Esophagus mucosa (tissue), 1 donor: ENCODE measurements at regions not wholly inside any gene's neighbourhood (a gene's known extent, or its start where the extent isn't known, plus 50 kb on each side); places are given as distances from the start of the nearest gene placed in this dataset.
"Not testable (repeated sequence)": the region's sequence is repeated elsewhere in the genome, so short reads cannot be mapped to it uniquely, and the experiment has no call there.

Experiments used
- ATAC-seq: fragments of 200-7000 bp; cut with Tn5 transposase; one replicate; pipeline ENCODE4 v1.9.1; 2020
- donor health status: DM: yes; HTN: yes; CAD: no.

DNA sequence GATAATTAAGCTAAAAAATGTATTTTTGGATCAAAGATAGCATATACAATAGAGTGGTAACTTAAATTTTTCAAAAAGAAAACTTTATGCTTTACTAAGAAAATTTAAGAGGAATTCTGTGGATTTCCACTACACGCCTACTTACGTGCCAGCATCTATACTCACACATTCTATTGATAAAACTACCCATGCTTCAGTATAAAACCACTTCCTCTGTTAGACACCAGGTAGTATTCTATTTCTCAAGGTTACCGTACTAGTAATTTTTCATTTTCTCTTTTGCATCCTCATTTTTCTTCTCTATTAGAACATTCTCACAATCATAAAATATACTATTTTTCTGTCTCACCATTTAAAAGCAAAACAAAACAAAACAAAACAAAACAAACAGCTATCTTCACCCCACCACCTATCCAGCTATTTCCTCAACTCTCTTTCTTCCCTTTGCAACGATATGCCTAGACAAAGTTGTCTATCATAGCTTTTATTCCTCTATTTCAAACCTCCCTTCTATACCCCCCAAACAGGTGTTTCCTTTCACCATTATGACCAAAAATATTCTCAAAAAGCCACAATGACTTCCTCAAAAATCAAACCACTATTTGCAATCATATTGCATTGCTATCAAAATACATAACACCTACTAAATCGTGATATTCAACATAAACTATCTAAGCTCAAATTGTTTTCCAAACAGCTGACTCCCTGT is 1652.0 kb downstream of the MRPL39 start:
- ATAC-seq, result no peak

DNA sequence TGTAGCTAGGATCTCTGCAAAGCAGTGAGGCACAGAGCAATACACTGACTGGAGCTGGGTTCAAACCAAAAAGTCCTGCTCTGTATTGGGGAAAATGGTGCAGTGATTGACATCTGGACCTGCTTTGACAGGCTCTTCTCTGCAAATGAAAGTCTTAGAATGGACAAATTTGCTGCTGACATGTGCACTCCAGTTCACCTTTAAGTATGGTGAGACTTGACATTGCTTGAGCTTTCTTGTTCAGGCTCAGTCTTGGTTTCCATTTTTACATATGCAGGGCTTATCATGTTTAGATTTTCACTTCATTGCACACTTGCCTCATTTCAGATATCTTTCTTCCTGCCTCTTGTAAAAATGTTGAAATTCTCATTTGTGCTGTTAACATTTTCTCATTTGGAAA is 1655.0 kb downstream of the MRPL39 start:
- ATAC-seq, result no peak

DNA sequence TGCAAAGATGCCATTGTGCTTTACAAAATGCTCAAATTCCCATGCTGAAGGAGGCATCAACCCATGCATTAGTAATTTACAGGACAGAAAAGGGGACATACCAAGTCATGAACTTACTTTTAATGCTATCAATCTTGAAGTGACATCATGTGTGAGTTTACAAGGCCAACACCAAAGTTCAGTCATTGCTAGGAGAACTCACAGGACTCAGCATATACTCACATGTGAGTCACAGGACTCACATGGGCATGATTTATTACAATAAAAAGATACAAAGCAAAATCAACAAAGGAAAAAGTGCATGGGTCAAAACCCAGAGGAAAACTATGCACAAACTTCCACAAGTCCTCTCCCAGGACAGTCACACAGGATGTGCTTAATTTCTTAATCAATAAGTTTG is 1656.0 kb downstream of the MRPL39 start:
- no peak for ATAC-seq

DNA sequence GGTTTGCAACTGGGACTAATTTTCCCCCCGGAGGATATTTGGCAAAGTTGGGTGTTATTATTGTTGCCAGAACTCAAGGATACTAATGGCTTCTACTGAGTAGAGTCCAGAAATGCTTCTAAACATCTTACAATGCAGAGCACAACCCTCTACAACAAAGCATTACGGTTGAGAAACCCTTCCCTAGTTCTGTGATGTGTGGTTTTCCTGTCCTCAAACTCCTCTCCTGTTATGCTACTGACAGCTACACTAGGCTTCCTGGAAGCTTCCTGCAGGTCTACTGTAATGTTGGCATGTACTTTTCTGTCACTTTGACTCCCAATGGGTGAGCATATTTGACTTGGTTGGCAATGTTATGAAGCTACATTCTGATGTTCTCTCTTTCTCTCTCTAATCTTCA is 1656.9 kb downstream of the MRPL39 start:
- no peak for ATAC-seq

DNA sequence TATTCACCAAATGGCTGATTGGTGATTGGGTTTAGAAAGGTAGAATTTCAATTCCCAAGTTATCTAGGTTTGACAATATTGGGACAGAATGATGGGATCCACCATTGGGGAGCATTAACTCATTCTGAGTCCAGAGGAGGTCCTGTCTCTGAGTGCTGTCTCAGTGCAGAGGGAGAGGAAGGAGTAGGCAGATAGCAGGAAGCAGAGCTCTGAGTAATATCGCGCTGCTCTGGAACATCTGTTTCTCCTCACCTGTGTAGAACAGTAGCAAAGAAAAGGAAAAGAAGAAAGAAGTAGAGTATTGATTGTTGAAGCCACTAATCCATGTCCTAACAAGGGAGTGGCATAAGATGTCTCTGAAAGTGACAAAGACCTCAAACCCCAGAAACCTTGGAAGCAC is 1657.8 kb downstream of the MRPL39 start:
- no peak for ATAC-seq

DNA sequence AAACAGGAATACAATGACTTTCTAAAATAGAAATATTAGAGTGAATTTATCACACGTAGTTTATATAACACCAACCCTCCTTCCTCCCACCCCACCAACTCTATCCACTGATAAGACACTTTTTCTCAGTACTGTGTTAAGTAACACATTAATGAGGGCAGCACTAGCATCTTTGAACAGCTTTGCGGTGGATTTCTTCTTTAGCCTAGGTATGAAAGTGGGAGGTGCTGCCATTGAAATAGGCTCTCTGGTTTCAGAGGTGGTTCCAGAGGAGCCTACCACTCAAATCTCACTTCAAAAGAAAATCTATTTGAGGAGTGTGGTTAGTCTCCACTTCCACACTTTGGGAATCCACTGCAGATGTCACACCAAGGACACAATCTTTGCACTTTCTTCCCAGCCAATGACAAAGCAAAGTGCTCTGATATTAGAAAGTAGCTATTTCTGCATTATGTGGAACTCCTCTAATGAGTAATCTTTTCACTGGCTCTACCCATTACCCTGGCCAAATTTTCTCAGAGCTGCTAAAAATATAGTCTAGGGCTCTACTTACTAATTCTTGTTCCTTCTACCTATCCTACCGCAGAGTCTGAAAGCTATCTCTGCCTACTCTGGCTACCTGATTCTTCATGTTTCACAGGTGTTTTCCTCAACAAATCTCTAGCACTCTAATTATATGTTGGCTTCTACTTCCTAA is 1667.8 kb downstream of the MRPL39 start:
- no peak for ATAC-seq

DNA sequence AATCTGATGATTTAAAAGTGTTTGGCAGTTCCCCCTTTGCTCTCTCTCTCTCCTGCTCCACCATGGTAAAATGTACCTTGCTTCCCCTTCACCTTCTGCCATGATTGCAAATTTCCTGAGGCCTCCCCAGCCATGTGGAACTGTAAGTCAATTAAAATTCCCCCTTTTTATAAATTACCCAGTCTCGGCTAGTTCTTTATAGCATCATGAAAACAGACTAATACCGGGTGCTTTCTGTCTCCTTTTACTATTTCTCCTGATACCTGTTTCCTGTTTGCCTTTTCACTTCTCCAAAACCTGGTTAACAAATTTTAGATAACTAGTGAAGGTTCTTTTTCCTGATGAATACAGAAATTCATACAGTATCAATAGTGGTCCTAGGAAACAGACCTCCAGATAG is 1670.3 kb downstream of the MRPL39 start:
- ATAC-seq, result no peak

DNA sequence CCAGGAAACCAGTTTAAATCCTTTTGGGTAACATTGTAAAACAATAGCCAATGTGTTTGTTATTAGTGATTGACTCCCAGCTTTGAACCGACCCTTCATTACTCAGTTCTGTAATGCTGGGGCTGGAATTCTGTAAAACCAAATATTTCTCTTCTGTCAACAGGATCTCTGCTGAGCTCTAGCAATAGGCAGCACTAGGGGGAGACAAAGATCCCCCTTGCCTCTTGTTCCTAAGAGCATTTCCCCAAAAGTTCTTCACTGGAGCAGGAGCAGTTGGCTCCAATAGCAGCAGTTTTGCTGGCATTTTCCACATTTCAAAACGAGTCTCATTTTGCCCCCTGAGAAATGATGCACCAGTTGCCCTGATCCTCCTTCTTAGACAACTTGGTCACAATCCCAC is 1671.1 kb downstream of the MRPL39 start:
- no peak for ATAC-seq

DNA sequence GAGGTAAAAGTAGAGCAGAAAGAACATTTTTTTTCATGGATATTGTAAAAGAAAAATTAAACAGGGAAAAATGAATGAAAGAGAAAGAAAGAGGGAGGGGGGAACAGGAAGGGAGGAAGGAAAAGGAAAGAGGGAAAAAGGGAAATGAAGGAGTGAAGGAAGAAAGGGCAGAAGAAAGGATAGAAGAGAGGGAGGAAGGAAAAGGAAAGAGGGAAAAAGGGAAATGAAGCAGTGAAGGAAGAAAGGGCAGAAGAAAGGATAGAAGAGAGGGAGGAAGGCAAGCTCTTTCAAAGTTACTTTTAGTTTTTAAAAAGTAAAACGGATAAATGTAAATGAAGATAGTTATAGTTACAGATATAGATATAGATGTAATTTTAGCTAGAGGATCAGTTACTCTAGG is 1676.7 kb downstream of the MRPL39 start:
- no peak for ATAC-seq

DNA sequence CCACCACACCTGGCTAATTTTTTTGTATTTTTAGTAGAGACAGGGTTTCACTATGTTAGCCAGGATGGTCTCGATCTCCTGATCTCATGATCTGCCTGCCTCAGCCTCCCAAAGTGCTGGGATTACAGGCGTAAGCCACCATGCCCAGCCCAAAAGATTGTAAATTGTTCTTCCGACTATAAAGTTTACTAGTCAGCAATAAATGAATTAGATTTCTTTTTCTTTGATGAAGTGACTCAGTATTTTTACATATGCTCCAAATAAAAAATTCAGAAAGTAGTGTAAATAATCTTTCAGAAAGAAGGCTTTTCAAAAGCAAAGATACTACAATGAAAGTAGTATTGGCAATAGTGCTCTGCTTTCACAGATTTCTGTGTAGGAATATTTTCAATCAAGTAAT is 1680.9 kb downstream of the MRPL39 start:
- not testable (repeated sequence) for ATAC-seq

DNA sequence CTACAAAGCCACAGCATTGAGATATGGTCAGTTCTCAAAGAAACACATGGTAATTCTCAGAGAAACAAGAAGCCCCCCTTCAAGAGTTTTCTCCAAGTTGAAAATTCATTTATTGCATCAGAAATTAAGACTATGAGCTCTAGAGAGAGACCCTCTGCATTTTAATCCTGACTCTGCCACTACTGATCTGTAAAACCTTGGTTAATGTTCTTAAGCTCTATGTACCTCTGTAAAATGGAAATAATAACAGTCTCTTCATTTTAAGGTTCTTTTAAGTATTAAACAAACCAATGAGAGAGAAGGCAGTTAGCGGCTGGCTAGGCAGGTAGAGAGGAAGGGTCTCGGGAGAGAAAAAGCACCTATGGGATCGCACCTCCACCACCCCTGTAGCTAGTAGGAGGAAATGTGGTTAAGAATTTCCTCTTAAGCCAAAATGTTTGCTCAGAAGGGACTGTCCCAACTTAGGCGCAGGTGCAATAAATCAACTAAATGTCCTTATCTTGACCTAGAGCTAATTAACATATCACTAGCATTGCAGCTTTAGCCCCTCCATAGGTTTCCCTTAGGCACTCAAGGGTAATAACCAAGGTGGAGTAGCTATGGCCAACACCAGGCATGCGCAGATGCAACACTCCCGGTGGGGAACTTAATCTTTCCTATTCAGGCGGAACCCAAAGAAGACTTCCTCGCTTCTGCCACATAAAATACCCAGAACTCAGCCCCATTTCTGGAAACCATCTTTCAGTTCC is 1685.4 kb downstream of the MRPL39 start:
- ATAC-seq, result no peak

DNA sequence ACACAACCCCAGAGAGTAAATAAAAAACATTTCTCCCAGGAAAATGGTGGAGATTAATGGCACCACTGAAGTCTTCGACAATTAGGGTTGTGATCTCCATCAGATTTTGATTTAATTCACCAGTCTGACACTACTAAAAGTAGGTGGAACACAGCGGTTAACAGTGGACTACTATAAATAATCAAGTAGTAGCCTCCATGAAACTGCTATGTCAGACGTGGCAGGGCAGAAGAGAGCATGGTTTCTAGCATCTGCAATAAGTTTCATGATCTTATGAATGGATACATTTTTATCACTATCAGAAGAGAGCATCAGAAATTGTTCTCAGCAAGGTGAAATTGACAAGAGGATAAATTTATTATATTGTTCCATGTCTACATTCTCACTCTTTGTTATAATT is 1706.6 kb downstream of the MRPL39 start:
- no peak for ATAC-seq

DNA sequence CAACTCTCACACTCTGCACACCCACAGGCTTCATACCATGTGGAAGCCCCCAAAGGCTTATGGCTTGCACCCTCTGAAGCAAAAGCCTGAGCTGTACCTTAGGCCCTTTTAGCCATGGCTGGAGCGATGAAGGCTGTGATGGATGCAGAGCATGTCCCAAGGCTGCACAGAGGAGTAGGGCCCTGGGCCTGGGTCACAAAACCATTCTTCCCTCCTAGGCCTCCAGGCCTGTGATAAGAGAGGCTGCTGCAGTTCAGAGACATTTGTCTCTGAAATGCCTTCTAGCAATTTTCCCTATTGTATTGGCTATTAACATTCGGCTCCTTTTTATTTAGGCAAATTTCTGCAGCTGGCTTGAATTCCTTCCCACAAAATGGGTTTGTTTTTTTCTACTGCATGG is 1707.7 kb downstream of the MRPL39 start:
- no peak for ATAC-seq

DNA sequence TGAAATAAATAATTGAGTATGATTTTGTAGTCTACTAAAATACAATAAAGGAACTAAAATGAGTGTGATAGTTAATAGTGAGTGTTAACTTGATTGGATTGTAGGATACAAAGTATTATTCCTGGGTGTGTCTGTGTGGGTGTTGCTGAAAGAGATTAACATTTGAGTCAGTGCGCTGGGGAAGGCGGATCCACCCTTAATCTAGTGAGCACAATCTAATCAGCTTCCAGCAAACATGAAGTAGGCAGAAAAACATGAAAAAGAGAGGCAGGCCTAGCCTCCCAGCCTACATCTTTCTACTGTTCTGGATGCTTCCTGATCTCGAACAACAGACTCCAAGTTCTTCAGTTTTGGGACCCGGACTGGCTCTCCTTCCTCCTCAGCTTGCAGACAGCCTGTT is 1716.6 kb downstream of the MRPL39 start:
- ATAC-seq, result no peak

DNA sequence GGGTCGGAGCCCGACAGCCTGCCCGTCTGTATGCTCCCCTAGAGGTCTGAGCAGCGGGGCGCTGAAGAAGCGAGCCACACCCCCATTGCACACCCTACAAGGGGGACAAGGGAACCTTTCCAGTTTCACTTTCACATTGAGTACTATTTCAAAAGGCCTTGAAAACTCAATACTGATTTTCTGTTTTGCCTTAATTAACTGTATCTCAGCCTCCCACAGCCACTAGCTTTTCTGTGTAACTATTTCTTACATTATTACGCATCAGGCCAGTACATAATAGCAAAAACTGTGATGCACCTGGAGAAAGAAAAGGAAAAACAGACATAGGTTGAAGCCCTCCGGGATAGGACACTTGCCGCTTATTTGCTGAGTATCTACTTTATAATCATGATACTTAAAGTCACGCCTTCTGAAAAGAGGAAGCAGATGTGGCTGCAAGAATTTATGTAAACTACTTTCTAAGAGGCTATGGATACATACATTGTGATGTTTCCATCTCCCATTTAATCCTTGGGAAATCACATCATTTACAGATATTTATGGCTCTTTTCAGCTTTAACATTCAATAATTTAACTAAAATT is 1719.5 kb downstream of the MRPL39 start:
- ATAC-seq, result no peak

DNA sequence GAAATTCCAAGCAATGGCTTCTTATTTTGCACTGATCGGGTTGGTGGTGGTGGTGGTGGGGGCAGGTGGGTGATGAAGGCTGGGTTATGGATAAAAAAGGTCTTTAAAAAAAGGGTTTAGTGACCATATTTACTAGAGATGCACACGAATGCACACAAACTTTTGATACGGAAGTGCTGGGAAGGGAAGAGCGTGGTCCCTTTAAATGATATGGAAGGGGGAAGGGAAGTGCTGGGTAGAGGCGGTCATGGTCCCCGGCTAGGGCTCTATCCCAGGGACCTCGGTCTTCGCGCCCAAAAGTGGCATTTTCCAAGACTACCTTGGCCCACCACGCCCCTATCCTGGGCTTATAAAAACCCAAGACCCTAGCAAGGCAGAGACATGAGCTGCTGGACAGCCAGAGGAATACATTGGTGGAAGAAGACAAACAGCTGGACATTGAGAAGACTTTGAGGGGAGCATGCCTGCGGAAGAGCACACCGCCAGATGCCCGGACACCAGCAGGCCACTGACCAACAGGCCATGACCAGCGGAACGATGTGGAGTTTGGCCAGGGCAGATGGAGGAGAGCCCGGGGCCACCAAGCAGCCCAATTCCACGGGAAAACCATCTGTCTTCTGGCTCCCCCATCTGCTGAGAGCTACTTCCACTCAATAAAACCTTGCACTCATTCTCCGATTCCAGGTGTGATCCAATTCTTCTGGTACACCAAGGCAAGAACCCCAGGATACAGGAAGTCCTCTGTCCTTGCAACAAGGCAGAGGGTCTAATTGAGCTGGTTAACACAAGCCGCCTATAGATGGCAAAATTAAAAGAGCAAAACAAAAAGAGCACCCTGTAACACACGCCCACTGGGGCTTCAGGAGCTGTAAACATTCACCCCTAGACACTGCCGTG is 1720.2 kb downstream of the MRPL39 start:
- ATAC-seq, result no peak

DNA sequence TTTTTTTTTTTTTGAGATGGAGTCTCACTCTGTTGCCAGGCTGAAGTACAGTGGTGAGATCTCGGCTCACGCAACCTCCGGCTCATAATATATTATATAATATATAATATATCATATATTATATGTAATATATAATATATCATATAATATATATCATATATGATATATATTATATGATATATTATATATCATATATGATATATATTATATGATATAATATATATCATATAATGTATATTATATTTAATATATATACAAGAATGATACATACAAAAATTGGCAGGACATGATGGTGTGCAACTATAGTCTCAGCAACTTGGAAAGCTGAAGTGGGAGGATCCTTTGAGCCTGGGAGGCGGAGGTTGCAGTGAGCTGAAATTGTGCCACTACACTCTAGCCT is 1725.5 kb downstream of the MRPL39 start:
- no peak for ATAC-seq

DNA sequence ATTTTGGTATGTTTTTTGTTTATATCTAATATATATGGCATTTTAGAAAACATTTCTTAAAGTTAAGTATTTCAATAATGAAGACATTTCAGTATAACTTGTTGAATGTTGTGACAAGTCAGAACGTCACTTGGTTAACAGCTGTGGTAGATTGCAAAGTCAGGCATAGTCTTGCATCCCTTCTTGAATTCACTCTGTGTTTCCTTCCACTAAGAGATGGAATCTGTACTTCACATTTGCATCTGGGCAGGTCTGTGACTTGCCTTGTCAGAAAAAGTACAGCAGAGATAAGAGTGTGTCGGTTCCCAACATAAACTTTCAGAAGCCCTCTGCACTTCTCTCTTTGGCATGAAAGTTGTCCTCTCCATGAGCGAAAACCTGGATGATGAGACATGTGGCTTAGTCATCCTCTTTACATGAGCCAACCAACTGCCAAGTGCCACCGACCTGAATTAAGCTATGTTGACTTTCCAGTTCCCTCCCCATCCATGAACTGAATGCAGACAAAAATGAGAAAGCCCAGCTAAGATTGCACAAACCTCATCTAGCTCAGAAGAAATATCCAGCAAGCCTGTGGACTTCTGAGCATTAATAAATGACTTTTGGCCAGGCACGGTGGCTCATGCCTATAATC is 1730.2 kb downstream of the MRPL39 start:
- no peak for ATAC-seq

DNA sequence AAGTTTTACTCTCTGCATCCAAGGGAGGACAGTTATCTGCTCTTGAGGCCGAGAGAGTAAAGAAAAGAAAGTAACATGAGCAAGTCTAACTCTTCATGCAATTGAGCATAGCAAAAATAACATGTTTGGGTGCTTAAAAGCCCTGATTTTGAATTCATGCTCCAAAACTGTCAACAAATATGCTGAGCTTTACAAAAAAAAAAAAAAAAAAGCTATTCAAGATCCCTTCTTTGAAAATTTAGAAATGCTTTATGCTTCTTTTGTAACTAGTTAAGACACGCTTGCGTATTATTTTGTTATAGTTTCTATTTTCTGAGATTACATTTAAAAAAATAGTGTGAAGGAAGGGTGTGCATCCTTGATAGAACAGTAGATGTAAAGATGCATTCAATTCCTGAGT is 1733.0 kb downstream of the MRPL39 start:
- no peak for ATAC-seq

DNA sequence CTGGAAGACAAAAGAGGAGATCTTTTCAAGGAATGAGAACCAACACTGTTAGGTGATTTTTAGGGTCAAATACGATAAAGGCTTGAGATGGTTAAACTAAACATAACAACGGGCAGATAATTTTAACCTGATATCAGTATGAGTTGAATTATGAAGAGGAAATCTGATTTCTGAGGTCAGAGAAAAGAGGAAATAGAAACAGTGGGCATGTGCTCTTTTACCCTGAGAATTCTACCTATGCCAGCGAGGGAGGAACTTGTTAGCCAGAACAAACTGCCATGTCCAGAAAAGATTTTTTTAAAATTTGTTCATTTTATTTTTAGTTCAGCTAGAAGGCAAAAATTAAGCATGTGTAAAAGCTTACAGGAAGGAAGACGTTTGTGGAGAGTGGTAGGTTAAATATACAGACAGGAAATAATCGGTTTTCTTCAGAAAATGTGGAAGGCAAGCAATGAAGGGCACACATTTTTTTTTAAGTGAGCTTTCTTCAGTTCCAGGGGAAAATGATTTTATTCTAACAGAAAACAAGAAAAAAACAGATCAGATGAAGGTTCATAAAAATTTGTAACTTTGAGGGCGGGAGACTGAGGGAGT is 1745.3 kb downstream of the MRPL39 start:
- no peak for ATAC-seq

DNA sequence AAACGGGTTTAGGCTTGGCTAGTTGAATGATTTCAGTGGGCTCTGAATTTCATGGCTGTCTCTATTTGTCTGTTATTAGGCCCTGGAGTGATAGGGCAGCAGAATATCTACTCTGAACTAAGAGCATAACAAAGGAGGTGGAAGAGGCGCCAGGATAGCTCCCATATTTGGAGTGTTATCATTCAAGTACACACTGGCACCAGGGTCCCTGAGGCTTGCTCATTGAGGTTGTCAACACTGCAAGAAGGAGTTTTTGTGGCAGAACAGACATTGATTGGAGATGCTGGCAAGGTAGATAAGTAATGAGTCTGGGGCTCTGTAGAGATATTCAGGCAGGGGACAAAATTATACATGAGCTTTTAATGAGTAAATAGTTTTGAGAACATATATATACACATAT is 1748.4 kb downstream of the MRPL39 start:
- ATAC-seq, result no peak
